HG03342 (cell line): ENCODE measurements at regions not wholly inside any gene's neighbourhood (a gene's known extent, or its start where the extent isn't known, plus 50 kb on each side); places are given as distances from the start of the nearest gene placed in this dataset.

ENCODE experiments used
- ATAC-seq: cut with Tn5 transposase; IDR thresholded peaks from one replicate; pipeline ENCODE4 v1.9.1; 2021; ENCODE audit warnings: mild to moderate bottlenecking, moderate library complexity; ENCODE audit not compliant: unreplicated experiment

- no peak for ATAC-seq
These were observed 294.7 kb upstream of the CCDC54 start for GRCh38 chr3:107082527-107082926.

GRCh38 chr3:107085261-107085660 is 292.0 kb upstream of the CCDC54 start:
- no peak for ATAC-seq

- ATAC-seq, result no peak
These were observed 285.1 kb upstream of the CCDC54 start for GRCh38 chr3:107092121-107092520.

GRCh38 chr3:107098864-107099263 is 278.4 kb upstream of the CCDC54 start:
- ATAC-seq, result no peak

GRCh38 chr3:107100137-107100536 is 277.1 kb upstream of the CCDC54 start:
- no peak for ATAC-seq

- no peak for ATAC-seq
These were observed 276.7 kb upstream of the CCDC54 start for GRCh38 chr3:107100573-107100972.

GRCh38 chr3:107103786-107104185 is 273.5 kb upstream of the CCDC54 start:
- no peak for ATAC-seq

GRCh38 chr3:107106316-107106715 is 270.9 kb upstream of the CCDC54 start:
- ATAC-seq, result no peak

GRCh38 chr3:107106907-107107306 is 270.3 kb upstream of the CCDC54 start:
- no peak for ATAC-seq

GRCh38 chr3:107110596-107111305 is 266.5 kb upstream of the CCDC54 start:
- ATAC-seq, result no peak

- no peak for ATAC-seq
These were observed 265.4 kb upstream of the CCDC54 start for GRCh38 chr3:107111872-107112271.

- ATAC-seq, result no peak
These were observed 264.9 kb upstream of the CCDC54 start for GRCh38 chr3:107112356-107112755.

- no peak for ATAC-seq
These were observed 261.0 kb upstream of the CCDC54 start for GRCh38 chr3:107116251-107116650.

GRCh38 chr3:107117156-107117555 is 260.1 kb upstream of the CCDC54 start:
- ATAC-seq, result no peak

- no peak for ATAC-seq
These were observed 259.2 kb upstream of the CCDC54 start for GRCh38 chr3:107117922-107118536.

GRCh38 chr3:107124885-107125284 is 252.4 kb upstream of the CCDC54 start:
- no peak for ATAC-seq

- no peak for ATAC-seq
These were observed 248.3 kb upstream of the CCDC54 start for GRCh38 chr3:107128946-107129345.

- no peak for ATAC-seq
These were observed 247.0 kb upstream of the CCDC54 start for GRCh38 chr3:107130089-107130700.

GRCh38 chr3:107132674-107133073 is 244.6 kb upstream of the CCDC54 start:
- ATAC-seq, result no peak

GRCh38 chr3:107133891-107134290 is 243.3 kb upstream of the CCDC54 start:
- ATAC-seq, result no peak

- no peak for ATAC-seq
These were observed 235.1 kb upstream of the CCDC54 start for GRCh38 chr3:107142171-107142570.
